Panc1 (cell line): ENCODE measurements at regions not wholly inside any gene's neighbourhood (a gene's known extent, or its start where the extent isn't known, plus 50 kb on each side); places are given as distances from the start of the nearest gene placed in this dataset.
"Not testable (repeated sequence)": the region's sequence is repeated elsewhere in the genome, so short reads cannot be mapped to it uniquely, and the experiment has no call there.

Source experiments
- CTCF ChIP-seq: fragments of 450-650 bp; IDR thresholded peaks from 2 replicates; pipeline ENCODE4 v1.5.1; 2017; ENCODE audit warnings: mild to moderate bottlenecking
- POLR2AphosphoS5 ChIP-seq: IDR thresholded peaks from 2 replicates; pipeline ENCODE4 v1.6.1; 2012; ENCODE audit warnings: mild to moderate bottlenecking, low read depth, low read length, moderate library complexity
- REST ChIP-seq, 2 experiments: IDR thresholded peaks; 2 replicates each; pipeline ENCODE4 v1.6.1; 2011 to 2012; ENCODE audit warnings: low read depth in 2 of 2, control low read depth in 1 of 2, low read length in 1 of 2, mild to moderate bottlenecking in 1 of 2, moderate library complexity in 1 of 2; ENCODE audit not compliant: insufficient read depth in 1 of 2
- TCF7L2 ChIP-seq: IDR thresholded peaks from 2 replicates; pipeline ENCODE4 v1.6.1; 2011; ENCODE audit warnings: mild to moderate bottlenecking, low read depth, low read length, inconsistent platforms

GRCh38 chr1:143792047-143792937, 179.5 kb downstream of the FAM72C start:
- TF ChIP-seq REST (IDR thresholded peaks at IDR 0.05; ENCODE audit: insufficient read depth in 1 of 2, low read depth in 2 of 2, low read length in 1 of 2); CTCF; POLR2AphosphoS5; TCF7L2: not testable (repeated sequence)
